SK-N-SH (cell line): ENCODE measurements at regions not wholly inside any gene's neighbourhood (a gene's known extent, or its start where the extent isn't known, plus 50 kb on each side); places are given as distances from the start of the nearest gene placed in this dataset.

Experiments used
- CTCF ChIA-PET: fragments of 300-600, 350-600 bp; formaldehyde crosslinking; extraction: SDS; loops from one replicate; lab custom pipeline; 2021; lab: Yijun Ruan, JAX
- POLR2A ChIA-PET: fragments of 350-600 bp; sonication (Branson Sonifier 250); formaldehyde crosslinking; extraction: SDS; loops from one replicate; lab custom pipeline; 2020; ENCODE audit warnings: antibody characterized with exemption, inconsistent platforms; lab: Yijun Ruan, JAX
- DNase-seq: peaks from one replicate; pipeline ENCODE4 v3.0.0; 2012
- H2AFZ ChIP-seq: fragments of 200-600 bp; sonication (generic); 2 replicates; pipeline ENCODE4 v1.8.1; 2016; ENCODE audit warnings: antibody characterized with exemption, mild to moderate bottlenecking, low read depth
- H3F3A ChIP-seq: fragments of 200-600 bp; sonication (generic); replicated peaks from 2 replicates; pipeline ENCODE3; 2016; ENCODE audit warnings: antibody characterized with exemption, mild to moderate bottlenecking; ENCODE audit not compliant: insufficient read depth
- H3K27ac ChIP-seq, 2 experiments: fragments of 200-500 bp in 1 of 2; fragments of 200-600 bp in 1 of 2; sonication (Bioruptor generic) in 1 of 2; sonication (generic), shearing (Covaris generic) in 1 of 2; 2 replicates each; pipeline versions ENCODE4 v1.5.1 to v1.6.1; 2014 to 2016; ENCODE audit warnings: low read depth in 2 of 2, inconsistent platforms in 1 of 2, low read length in 1 of 2, mild to moderate bottlenecking in 1 of 2, mixed read lengths in 1 of 2
- H3K27me3 ChIP-seq: fragments of 200-600 bp; sonication (generic), shearing (Covaris generic); 2 replicates; pipeline ENCODE4 v1.6.1; 2016; ENCODE audit warnings: mixed run types; ENCODE audit not compliant: insufficient read depth
- H3K36me3 ChIP-seq, 2 experiments: fragments of 200-500 bp in 1 of 2; fragments of 200-600 bp in 1 of 2; sonication (Bioruptor generic) in 1 of 2; sonication (generic) in 1 of 2; replicated peaks in 1 of 2; 2 replicates each; pipeline versions ENCODE3 to v1.5.1; 2014 to 2016; ENCODE audit warnings: low read length in 1 of 2, mild to moderate bottlenecking in 1 of 2; ENCODE audit not compliant: insufficient read depth in 2 of 2, control insufficient read depth in 1 of 2
- H3K4me1 ChIP-seq, 2 experiments: fragments of 200-500 bp in 1 of 2; fragments of 200-600 bp in 1 of 2; sonication (Bioruptor generic) in 1 of 2; sonication (generic), shearing (Covaris generic) in 1 of 2; 2 replicates each; pipeline versions ENCODE4 v1.5.1 to v1.6.1; 2014 to 2016; ENCODE audit warnings: low read depth in 1 of 2, low read length in 1 of 2, mixed run types in 1 of 2; ENCODE audit not compliant: insufficient read depth in 2 of 2, control insufficient read depth in 1 of 2
- H3K4me2 ChIP-seq: fragments of 200-600 bp; sonication (generic), shearing (Covaris generic); 2 replicates; pipeline ENCODE4 v1.6.1; 2017; ENCODE audit warnings: mixed run types
- H3K4me3 ChIP-seq, 2 experiments: fragments of 200-500 bp in 1 of 2; fragments of 200-600 bp in 1 of 2; sonication (Bioruptor generic) in 1 of 2; sonication (generic), shearing (Covaris generic) in 1 of 2; 2 replicates each; pipeline versions ENCODE4 v1.5.1 to v1.8.1; 2014 to 2016; ENCODE audit warnings: low read depth in 2 of 2, inconsistent platforms in 1 of 2, low read length in 1 of 2, mild to moderate bottlenecking in 1 of 2, mixed read lengths in 1 of 2, moderate library complexity in 1 of 2
- H3K79me2 ChIP-seq: fragments of 200-600 bp; sonication (generic); 2 replicates; pipeline ENCODE4 v1.8.1; 2017; ENCODE audit warnings: mild to moderate bottlenecking; ENCODE audit not compliant: insufficient read depth
- H3K9ac ChIP-seq: fragments of 200-600 bp; sonication (generic); 2 replicates; pipeline ENCODE4 v1.6.1; 2017; ENCODE audit warnings: mixed run types
- H3K9me2 ChIP-seq: fragments of 200-600 bp; sonication (generic); 2 replicates; pipeline ENCODE4 v1.6.1; 2017; ENCODE audit warnings: mixed run types
- H3K9me3 ChIP-seq: fragments of 200-600 bp; sonication (generic); 2 replicates; pipeline ENCODE4 v1.6.1; 2017; ENCODE audit warnings: mixed run types, mild to moderate bottlenecking, moderate library complexity
- H4K20me1 ChIP-seq: fragments of 200-600 bp; sonication (generic); 2 replicates; pipeline ENCODE4 v1.6.1; 2017; ENCODE audit warnings: mild to moderate bottlenecking, mixed run types; ENCODE audit not compliant: insufficient read depth
- CTCF ChIP-seq: fragments of 200-600 bp; sonication (generic); IDR thresholded peaks from 2 replicates; pipeline ENCODE4 v1.6.1; 2017; ENCODE audit warnings: antibody characterized with exemption, mild to moderate bottlenecking, moderate library complexity
- FOSL2 ChIP-seq: IDR thresholded peaks from 2 replicates; pipeline ENCODE4 v1.4.0; 2012; ENCODE audit warnings: low read depth, mild to moderate bottlenecking, moderate library complexity, borderline replicate concordance
- IRF3 ChIP-seq: fragments of 150-350 bp; IDR thresholded peaks from 2 replicates; pipeline ENCODE4 v1.6.1; 2016; ENCODE audit warnings: mild to moderate bottlenecking, low read depth, low read length
- JUND ChIP-seq: IDR thresholded peaks from 2 replicates; pipeline ENCODE4 v1.4.0; 2012
- MAX ChIP-seq: IDR thresholded peaks from 2 replicates; pipeline ENCODE4 v1.4.0; 2012; ENCODE audit warnings: low read depth
- MEF2A ChIP-seq: IDR thresholded peaks from 2 replicates; pipeline ENCODE4 v1.4.0; 2012; ENCODE audit warnings: low read depth, borderline replicate concordance
- MXI1 ChIP-seq: IDR thresholded peaks from 2 replicates; pipeline ENCODE4 v1.6.1; 2012; ENCODE audit warnings: mild to moderate bottlenecking, low read depth, low read length, improper control_type of control experiment
- RAD21 ChIP-seq: IDR thresholded peaks from 2 replicates; pipeline ENCODE4 v1.6.1; 2012; ENCODE audit warnings: mild to moderate bottlenecking, low read length
- REST ChIP-seq: IDR thresholded peaks from 2 replicates; pipeline ENCODE4 v1.6.1; 2012; ENCODE audit warnings: mild to moderate bottlenecking, low read depth, low read length, moderate library complexity
- RFX5 ChIP-seq: IDR thresholded peaks from 2 replicates; pipeline ENCODE4 v1.6.1; 2012; ENCODE audit warnings: mild to moderate bottlenecking, improper control_type of control experiment, low read length
- TEAD4 ChIP-seq: IDR thresholded peaks from 2 replicates; pipeline ENCODE4 v1.4.0; 2012; ENCODE audit warnings: mild to moderate bottlenecking, borderline replicate concordance; ENCODE audit not compliant: insufficient read depth
- USF1 ChIP-seq: IDR thresholded peaks from 2 replicates; pipeline ENCODE4 v1.4.0; 2012; ENCODE audit warnings: low read depth, borderline replicate concordance
- WGBS: methylation state at CpG from one replicate; pipeline ENCODE4 v1.1.6; 2017; ENCODE audit warnings: low lambda C conversion rate; 5-methylcytosine and 5-hydroxymethylcytosine counted together

GRCh38 chr17:61536422-61536955 lies 54.5 kb downstream of the NACA2 start:
- no peaks in the 10 kb centered on the region for H4K20me1 ChIP-seq
- H3K27me3 ChIP-seq: no peaks in the 10 kb centered on the region
- no peaks in the 10 kb centered on the region for H3F3A ChIP-seq
- no peak overlapping the region for H3K4me2 ChIP-seq
- no peaks in the 10 kb centered on the region; a peak in 1 of 4 replicates for H3K4me1 ChIP-seq
- H3K9me2 ChIP-seq: no peaks in the 10 kb centered on the region
- peaks cover 11% of the 10 kb centered on the region; the same call in 1 of the 2 replicates for H3K9me3 ChIP-seq
- H3K36me3 ChIP-seq: no peaks in the 10 kb centered on the region
- ChIA-PET POLR2A (no interaction called here), CTCF (interaction anchor here (0.7 to 0.9 kb wide), 4 partner anchors 14 to 369 kb away, joined by 3 read pairs; no protein-coding TSS in a partner anchor)
- no peak overlapping the region for H3K9ac ChIP-seq
- no peak overlapping the region for H2AFZ ChIP-seq
- TF ChIP-seq REST (no peak), RAD21 (no peak), MAX (no peak), FOSL2 (no peak), JUND (no peak), CTCF (no peak), MXI1 (no peak), IRF3 (no peak), TEAD4 (no peak), RFX5 (no peak), USF1 (no peak), MEF2A (no peak)
- no peak for DNase-seq
- 73% methylated on average over 5 of the region's 5 CpGs for WGBS
- no peak overlapping the region for H3K4me3 ChIP-seq
- H3K79me2 ChIP-seq: no peaks in the 10 kb centered on the region
- H3K27ac ChIP-seq: no peak overlapping the region
